HEK293T (cell line): ENCODE measurements at regions not wholly inside any gene's neighbourhood (a gene's known extent, or its start where the extent isn't known, plus 50 kb on each side); places are given as distances from the start of the nearest gene placed in this dataset.

Experiments
- SUZ12 ChIP-seq: fragments of 450-650 bp; IDR thresholded peaks from 2 replicates; pipeline ENCODE4 v1.6.1; 2016; ENCODE audit warnings: mild to moderate bottlenecking
- ZNF384 ChIP-seq: fragments of 450-650 bp; IDR thresholded peaks from 2 replicates; pipeline ENCODE4 v1.6.1; 2016

DNA sequence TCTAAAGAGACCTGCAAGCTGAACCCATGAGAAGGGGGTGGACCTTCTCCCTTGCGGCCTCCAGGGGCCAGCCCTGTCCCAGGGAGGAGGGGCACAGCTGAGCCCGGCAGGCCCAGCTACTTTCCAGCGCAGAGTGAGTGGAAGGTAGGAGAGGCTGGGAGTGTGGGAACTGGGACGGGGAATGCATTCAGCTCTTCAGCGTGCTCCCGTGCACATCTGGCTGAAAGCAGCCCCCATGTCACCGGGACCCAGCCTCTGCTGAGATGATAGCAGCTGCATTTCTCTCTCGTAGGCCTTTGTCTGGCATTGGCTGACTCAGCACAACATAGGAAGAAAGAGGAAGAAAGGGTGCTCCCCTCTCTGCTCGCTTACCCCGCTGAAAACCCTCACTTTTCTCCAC is 951.5 kb downstream of the TBC1D22A start:
- no peak for TF ChIP-seq SUZ12
- TF ChIP-seq ZNF384 = no peak
